SK-N-MC (cell line): ENCODE measurements at regions not wholly inside any gene's neighbourhood (a gene's known extent, or its start where the extent isn't known, plus 50 kb on each side); places are given as distances from the start of the nearest gene placed in this dataset.

Experiments
- EZH2 ChIP-seq: fragments of 200-600 bp; sonication (generic); IDR thresholded peaks from one replicate; pipeline ENCODE4 v1.6.1; 2017; ENCODE audit warnings: antibody characterized with exemption
- FOXP2 ChIP-seq: optimal IDR thresholded peaks from 2 replicates; pipeline ENCODE3; 2011; ENCODE audit warnings: mild to moderate bottlenecking, moderate library complexity; ENCODE audit not compliant: insufficient read depth; ENCODE audit errors: extremely low read length, control extremely low read depth
- POLR2AphosphoS5 ChIP-seq: IDR thresholded peaks from 2 replicates; pipeline ENCODE4 v1.6.1; 2012; ENCODE audit warnings: mild to moderate bottlenecking, low read depth, low read length, borderline replicate concordance

- TF ChIP-seq POLR2AphosphoS5 (no peak), EZH2 (no peak), FOXP2 (no peak)
These were observed 314.5 kb upstream of the CCDC54 start for GRCh38 chr3:107062787-107063186.
